ENCODE measurements at regions not wholly inside any gene's neighbourhood (a gene's known extent, or its start where the extent isn't known, plus 50 kb on each side); places are given as distances from the start of the nearest gene placed in this dataset.
"Not testable (repeated sequence)": the region's sequence is repeated elsewhere in the genome, so short reads cannot be mapped to it uniquely, and the experiment has no call there.

DNA sequence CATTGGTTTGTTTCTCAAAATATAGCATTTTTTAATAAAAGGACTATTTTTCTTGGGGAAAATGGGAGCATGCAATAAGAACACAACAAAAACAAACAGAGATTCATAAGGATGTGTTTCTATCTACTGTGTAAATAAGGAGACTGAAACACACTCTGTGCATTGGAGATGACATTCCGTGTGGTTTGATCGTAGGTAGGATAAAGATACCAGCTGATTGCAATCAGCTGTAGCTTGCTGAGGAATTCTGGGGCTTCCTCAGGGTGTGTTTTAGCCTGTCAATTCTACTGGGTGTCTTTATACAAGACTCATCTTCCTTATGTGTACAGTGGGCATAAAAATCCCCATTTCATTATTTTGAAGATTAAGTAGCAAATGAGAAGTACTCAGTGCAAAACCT lies 591.6 kb downstream of the DSC3 start:
- DNase-seq (ENCODE audit: low spot score): no peak

- no peak for DNase-seq (ENCODE audit: low spot score)
These were observed 595.9 kb downstream of the DSC3 start for GRCh38 chr18:30446605-30447004.

- DNase-seq (ENCODE audit: low spot score): no peak
These were observed 598.0 kb downstream of the DSC3 start for GRCh38 chr18:30444544-30444943.

- no peak for DNase-seq (ENCODE audit: low spot score)
These were observed 602.2 kb downstream of the DSC3 start for GRCh38 chr18:30440351-30440750.

DNA sequence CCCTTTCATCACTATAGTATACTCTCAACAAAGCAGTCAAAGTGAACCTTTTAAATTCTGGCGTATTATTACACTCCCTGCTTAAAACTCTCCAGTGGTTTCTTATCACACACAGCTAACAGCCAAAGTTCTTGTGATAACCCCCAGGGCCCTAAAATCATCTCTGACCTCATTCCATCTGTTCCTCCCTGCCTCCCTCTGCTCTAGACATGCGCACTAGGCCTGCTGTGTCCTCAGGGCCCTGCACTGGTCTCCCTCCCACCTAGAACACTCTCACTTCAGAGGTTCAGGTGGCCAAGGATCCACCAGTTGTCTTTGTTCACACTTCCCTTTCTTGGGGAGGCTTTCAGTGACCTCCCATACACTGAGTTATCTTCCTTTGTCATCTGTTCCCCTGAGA lies 603.4 kb downstream of the DSC3 start:
- no peak for DNase-seq (ENCODE audit: low spot score)

- DNase-seq (ENCODE audit: low spot score): no peak
These were observed 610.2 kb downstream of the DSC3 start for GRCh38 chr18:30432349-30432748.

GRCh38 chr18:30419399-30419798 lies 623.1 kb downstream of the DSC3 start:
- not testable (repeated sequence) for DNase-seq (ENCODE audit: low spot score)

DNA sequence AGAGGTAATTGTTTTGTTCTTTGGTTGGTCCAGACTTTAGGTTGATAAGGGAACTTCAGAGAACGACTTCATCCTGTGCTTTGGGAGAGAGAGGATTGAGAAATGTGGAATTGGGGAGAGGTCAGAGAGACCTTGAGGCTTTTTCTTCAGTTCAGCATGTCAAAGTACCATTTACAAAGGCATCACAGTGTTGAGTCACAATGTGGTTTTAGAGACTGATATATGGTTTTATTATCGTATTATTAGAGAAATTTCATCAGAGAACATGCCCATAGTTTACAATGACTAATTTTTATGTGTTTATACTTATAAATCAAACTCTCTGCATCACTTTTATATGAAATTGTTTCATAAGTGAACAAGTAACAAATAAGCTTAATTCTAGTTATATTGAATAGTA lies 626.6 kb downstream of the DSC3 start:
- DNase-seq (ENCODE audit: low spot score): no peak

DNA sequence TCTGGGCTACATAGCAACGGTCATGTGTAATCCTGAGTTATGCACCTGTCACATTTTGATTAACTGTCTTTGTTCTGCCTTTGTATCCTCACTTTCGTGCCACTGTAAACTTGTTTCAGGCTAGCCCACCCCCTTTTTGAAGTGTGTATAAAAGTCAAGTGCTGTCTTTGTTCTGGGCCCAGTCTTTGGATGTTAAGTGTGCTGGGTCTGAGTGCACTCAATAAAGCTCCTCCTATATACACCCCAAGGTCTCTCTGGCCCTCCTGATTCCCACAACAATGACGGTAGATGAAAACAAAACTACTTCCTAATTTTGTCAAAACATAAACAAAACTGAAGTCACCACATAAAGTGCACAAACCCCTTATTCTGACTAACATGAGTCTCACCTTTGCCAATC lies 633.4 kb downstream of the DSC3 start:
- DNase-seq (ENCODE audit: low spot score): no peak

- no peak for DNase-seq (ENCODE audit: low spot score)
These were observed 635.8 kb downstream of the DSC3 start for GRCh38 chr18:30406728-30407127.

GRCh38 chr18:30405038-30405437 lies 637.5 kb downstream of the DSC3 start:
- no peak for DNase-seq (ENCODE audit: low spot score)

- no peak for DNase-seq (ENCODE audit: low spot score)
These were observed 638.1 kb downstream of the DSC3 start for GRCh38 chr18:30404422-30404821.

- no peak for DNase-seq (ENCODE audit: low spot score)
These were observed 639.3 kb downstream of the DSC3 start for GRCh38 chr18:30403278-30403677.

GRCh38 chr18:30387401-30387800 lies 655.1 kb downstream of the DSC3 start:
- no peak for DNase-seq (ENCODE audit: low spot score)

GRCh38 chr18:30386624-30387023 lies 655.9 kb downstream of the DSC3 start:
- no peak for DNase-seq (ENCODE audit: low spot score)

DNA sequence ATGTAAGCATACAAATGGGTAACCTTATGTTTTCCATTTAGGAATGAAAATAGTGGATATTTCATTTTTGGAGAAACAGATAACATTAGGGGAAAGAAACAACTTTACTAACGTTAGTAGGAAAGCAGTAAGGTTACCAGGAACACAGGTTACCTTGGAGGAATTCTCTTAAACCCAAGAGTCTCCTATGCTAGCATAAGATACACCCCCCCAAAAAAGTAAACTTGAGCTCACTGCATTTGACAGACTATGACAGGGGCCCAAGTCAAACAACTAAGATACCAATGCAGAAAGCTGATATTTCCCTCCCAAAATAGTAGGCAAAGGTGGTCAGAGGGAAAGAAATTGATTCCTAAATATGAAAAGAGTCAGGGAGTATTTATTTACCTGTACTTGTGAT lies 656.9 kb downstream of the DSC3 start:
- no peak for DNase-seq (ENCODE audit: low spot score)

DNA sequence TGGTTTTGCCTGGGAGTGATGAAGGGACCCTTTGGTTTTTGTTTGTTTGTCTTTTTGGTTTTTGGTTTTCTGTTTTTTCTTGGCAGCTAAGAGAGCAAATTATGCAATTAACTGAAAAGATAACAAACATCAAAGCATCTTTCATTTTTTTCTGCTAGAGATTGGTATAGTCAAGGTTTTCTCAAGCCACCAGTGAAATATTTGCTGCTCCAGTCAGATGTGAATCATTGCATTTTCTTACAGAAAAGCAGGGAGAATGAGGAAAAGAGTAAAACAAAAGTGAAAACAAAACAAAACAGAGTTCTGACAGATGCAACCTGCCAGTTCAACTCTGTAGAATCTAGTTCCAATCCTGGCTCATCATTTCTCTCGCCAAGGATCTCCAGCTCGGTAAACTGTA lies 660.7 kb downstream of the DSC3 start:
- no peak for DNase-seq (ENCODE audit: low spot score)

DNA sequence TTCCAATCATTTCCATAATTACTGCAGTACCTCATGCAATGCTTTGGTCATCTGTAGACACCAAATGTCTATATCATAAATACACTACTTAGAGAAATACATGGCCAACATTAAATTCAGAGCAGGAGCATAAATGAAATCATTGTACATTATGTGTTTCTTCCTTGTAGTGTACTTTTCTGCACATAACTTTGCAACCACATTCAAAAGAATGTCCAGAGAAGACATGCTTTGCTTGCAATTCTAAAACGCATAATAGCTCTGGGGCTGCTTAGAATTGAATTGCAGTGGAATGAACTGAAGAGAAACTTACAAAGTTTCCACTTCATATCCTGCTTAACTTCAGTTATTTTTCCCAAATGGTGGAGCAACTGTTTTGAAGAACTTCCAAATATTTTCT lies 664.4 kb downstream of the DSC3 start:
- no peak for DNase-seq (ENCODE audit: low spot score)

GRCh38 chr18:30376515-30376914 lies 666.0 kb downstream of the DSC3 start:
- DNase-seq (ENCODE audit: low spot score): no peak

- no peak for DNase-seq (ENCODE audit: low spot score)
These were observed 680.5 kb downstream of the DSC3 start for GRCh38 chr18:30361864-30362540.

- DNase-seq (ENCODE audit: low spot score): no peak
These were observed 683.0 kb downstream of the DSC3 start for GRCh38 chr18:30359521-30359920.

GRCh38 chr18:30358555-30358954 lies 684.0 kb downstream of the DSC3 start:
- DNase-seq (ENCODE audit: low spot score): no peak

GRCh38 chr18:30352551-30353168 lies 689.9 kb downstream of the DSC3 start:
- no peak for DNase-seq (ENCODE audit: low spot score)

DNA sequence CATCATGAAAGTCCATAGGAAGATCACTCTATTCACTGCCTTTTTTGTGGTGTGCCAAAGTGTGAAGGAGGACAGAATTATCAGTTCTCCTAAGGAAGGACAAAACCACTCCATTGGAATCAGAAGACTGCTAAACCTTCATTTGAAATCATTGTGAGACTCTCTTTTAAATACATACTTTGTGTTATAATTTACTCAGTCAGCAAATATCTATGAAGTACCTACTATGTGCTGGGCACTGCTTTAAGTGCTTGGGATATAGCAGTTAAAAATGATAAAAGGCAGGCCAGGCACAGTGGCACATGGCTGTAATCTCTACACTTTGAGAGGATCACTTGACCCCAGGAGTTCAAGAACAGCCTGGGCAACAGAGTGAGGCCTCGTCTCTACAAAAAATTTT lies 692.3 kb downstream of the DSC3 start:
- no peak for DNase-seq (ENCODE audit: low spot score)

All from AG20443 (cell line).